SK-MEL-5 (cell line): ENCODE measurements at regions not wholly inside any gene's neighbourhood (a gene's known extent, or its start where the extent isn't known, plus 50 kb on each side); places are given as distances from the start of the nearest gene placed in this dataset.

Source experiments
- DNase-seq: peaks from one replicate; pipeline ENCODE4 v3.0.0-alpha.2; 2016; ENCODE audit warnings: low read depth, low spot score
- in situ Hi-C: cut with HindIII; loops from 2 replicates; pipeline ENCODE4 v1.10.0; 2016; ENCODE audit warnings: low sequenced_read_pairs, high pct_unique_total_duplicates, low pct_unique_long_range_greater_than_20kb

DNA sequence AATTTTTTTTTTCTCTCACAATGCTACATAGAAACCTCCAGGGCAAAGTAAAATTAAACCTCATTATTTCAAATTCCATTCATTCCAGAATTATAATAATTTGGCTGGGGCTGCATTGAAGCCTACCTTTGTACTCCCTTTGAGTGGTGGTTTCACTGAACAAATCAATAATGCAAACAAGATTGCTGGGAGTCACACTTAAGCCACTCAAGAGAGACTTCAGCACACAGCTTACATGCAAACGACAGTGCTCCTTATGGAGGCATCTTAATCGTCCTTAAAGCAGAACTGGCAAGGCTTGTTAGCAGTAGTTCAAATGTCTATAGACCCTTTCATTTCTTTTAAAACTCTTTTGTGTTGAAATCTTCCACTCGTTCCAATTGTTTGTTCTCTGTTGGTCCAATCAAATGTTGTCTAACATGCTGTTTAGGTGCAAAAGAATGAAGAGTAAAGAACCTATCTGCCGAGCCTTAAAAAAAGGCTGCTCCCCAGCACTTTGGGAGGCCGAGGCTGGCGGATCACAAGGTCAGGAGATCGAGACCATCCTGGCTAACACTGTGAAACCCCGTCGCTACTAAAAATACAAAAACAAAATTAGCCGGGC, 294.9 kb downstream of the FGFR2 start:
- DNase-seq: no peak
- in situ Hi-C loops: no loop called here

DNA sequence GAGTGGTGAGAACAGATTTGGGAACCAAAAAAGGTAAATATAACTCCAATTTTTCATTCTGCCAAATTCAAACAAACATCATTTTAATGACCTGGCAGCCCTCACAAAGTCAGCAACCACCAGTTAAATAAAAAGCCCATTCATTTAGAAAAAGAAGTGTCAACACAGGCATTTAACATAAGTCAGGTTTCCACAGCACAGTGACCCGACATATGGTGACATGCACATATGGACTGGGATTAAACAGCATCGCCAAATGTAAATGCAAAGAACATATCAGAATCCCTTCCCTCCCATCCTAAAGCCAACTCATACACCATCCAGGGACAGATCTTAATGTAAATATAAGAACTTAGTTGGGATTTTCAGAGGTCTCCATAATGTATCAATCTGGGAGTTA, 293.2 kb downstream of the FGFR2 start:
- in situ Hi-C loops: no loop called here
- no peak for DNase-seq

- in situ Hi-C loops: no loop called here
- no peak for DNase-seq
Measured at GRCh38 chr10:121306159-121306673, 292.0 kb downstream of the FGFR2 start.

- in situ Hi-C loops: no loop called here
- no peak for DNase-seq
Measured at GRCh38 chr10:121307411-121307980, 290.7 kb downstream of the FGFR2 start.

GRCh38 chr10:121308020-121308419, 290.2 kb downstream of the FGFR2 start:
- DNase-seq: no peak
- in situ Hi-C loops: no loop called here

DNA sequence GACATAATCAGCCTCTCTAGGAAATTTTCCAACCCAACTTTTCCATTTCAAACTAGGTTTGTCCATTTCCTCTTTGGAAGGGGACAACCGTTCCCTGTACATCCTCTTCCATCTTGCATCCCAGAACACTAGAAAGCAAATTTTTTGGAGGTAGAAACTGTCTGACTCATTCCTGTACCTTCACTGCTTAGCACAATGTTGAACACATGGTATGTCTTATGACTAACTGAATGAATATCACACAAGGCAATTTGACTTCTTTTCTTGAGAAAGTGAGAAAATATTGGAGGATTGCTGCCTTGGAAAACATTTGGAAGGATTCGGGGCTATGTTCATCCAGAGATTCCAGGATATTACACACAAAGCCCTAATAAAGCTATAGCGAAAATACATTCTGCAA, 289.1 kb downstream of the FGFR2 start:
- in situ Hi-C loops: no loop called here
- no peak for DNase-seq

DNA sequence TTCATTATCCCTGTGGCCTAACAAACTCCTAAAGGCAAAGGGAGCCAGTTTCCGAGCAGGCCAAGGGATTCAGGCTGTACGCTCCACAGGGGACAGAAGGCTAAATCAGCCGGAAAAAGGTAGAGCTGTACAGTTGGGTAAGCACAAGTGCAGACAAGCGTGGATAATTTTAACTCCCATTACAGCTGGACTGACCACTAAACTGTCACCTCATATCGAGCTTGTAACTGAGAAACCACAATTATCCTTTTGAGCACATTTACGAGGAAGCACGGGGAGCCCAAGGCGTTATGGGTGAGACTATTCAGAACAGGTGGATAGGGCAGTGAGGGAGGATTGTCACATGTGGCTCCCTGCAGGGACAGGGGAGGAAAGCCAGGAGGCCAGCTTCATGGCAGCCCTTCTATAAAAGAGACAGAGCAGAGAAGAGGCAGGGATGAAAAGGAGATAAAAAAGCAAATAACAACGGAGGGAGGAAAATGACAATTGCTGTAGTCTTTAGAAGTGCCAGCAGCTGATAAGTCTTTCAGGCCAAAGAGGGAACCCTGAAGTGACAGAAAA, 288.0 kb downstream of the FGFR2 start:
- in situ Hi-C loops: no loop called here
- DNase-seq: no peak

DNA sequence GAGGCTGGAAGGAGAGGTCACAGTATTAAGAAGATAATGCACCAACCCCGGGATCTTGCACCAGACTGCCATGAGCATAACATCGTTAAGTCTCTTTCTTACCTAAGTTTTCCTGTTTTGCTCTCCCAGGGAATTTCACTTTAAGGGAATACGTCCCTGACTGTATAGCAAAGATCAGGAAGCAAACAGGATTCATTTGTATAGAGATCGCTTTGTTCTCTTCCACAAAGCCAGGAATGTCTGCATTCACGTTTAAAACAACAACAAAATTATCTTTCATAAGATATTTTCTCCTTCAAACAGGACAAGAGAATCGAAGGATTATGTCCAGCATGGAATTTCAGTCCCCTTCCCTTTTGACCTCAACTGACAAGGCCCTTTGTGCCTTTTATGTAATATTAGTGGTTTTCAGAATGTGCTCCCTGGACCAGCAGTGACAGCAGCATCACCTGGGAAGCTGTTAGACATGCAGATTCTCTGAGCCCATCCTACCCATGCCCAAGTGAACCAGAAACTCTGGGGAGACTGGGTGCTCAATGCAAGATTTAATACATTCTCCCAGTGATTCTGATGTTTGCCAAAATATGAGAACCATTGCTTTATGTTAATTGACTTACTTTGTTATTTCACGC, 286.3 kb downstream of the FGFR2 start:
- in situ Hi-C loops: no loop called here
- DNase-seq: no peak

DNA sequence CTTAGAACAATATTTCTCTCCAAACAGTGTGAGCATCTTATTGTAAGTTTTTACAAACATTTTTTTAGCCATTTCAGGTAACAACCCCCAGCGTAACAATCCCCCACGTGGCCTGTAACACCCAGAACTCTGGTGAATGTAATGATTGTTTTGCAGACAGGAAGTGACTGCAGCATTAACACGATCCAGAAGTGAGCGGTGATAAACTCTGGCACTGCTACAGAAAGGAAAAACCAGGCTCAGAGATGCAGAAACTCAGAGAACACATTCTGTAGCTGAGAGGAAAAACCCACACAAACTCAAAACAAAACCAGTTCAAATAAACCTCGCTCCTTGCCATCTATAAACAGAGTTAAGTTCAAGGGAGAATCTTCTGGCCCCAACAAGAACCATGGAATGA, 285.7 kb downstream of the FGFR2 start:
- in situ Hi-C loops: no loop called here
- no peak for DNase-seq

DNA sequence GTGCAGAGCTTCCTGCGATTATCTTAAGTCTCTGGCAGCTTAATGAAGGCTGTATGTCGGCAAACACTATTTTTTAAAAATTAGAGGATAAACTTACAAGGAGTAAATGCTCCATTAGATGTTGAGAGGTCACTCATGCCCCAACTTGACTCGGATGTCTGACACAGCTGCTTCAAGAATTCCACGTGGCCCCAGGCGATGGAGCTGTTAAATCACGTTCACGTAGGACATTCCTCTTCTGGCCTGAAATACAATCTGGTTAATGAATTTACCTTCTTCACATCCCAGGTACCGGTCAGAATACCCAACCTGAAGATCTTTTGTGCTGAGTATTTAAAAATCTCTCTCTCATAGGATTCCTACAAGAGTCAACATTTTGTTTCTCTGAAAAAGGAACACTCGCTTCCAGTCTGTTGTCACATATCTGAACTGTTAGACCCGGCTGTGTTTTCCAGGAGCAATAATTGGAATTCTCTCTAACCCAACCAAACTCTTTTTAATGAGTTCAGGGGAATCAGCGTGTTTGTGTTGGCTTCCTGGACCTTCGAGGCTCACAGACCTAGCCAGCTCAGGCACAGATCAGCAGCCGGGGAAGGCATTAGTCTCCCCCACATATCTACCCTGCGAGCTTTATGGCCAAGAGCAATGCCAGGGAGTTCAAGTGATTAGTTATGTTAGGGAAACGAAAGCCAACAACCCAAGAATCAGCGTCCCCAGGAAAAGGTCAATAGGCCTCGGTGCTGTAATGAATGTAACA, 284.9 kb downstream of the FGFR2 start:
- in situ Hi-C loops: no loop called here
- DNase-seq: no peak

- in situ Hi-C loops: no loop called here
- no peak for DNase-seq
Measured at GRCh38 chr10:121316432-121316831, 281.8 kb downstream of the FGFR2 start.

DNA sequence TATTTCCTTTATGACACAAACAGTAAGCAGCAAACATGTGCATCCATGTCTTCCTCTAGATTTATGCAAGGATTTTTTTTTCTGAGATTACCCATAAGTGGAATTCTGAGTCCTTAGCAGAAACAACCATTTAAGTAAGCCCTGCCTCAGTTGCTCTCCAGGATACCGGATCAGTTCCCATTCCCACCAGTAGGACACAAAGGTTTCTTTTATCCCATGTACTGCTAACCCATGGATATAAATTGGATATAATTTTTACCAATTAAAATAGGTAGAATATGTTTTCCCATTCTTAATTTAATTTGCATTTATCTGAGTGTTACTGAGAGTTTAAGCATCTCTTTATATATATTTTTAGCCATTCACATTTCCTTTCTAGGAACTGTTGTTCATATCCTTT, 280.9 kb downstream of the FGFR2 start:
- in situ Hi-C loops: no loop called here
- DNase-seq: no peak

DNA sequence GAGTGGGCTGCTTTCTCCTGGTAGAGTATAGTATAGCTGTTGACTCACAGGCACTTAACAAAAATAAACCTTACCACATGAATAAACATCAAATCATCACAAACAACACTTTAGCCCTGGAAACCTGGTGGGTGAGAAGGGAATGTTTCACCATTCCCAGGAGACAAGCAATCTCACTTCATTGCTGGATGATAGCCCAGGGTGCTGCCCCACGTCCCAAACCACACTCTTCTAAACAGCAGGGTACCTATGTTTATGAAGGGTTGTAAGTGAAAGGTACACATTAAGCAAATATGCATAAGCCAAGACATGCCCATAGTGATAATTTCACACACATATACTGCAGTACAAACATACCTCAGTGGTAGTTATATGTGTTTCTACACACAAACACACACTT, 276.2 kb downstream of the FGFR2 start:
- no peak for DNase-seq
- in situ Hi-C loops: no loop called here

GRCh38 chr10:121322776-121323175, 275.5 kb downstream of the FGFR2 start:
- no peak for DNase-seq
- in situ Hi-C loops: no loop called here

GRCh38 chr10:121323443-121323842, 274.8 kb downstream of the FGFR2 start:
- in situ Hi-C loops: no loop called here
- no peak for DNase-seq

GRCh38 chr10:121324678-121325213, 273.5 kb downstream of the FGFR2 start:
- DNase-seq: no peak
- in situ Hi-C loops: no loop called here

- in situ Hi-C loops: no loop called here
- DNase-seq: no peak
Measured at GRCh38 chr10:121325490-121326231, 272.6 kb downstream of the FGFR2 start.
